SK-N-SH (cell line): ENCODE measurements at regions not wholly inside any gene's neighbourhood (a gene's known extent, or its start where the extent isn't known, plus 50 kb on each side); places are given as distances from the start of the nearest gene placed in this dataset.

Experiments used
- CTCF ChIA-PET: fragments of 300-600, 350-600 bp; formaldehyde crosslinking; extraction: SDS; loops from one replicate; lab custom pipeline; 2021; lab: Yijun Ruan, JAX
- POLR2A ChIA-PET: fragments of 350-600 bp; sonication (Branson Sonifier 250); formaldehyde crosslinking; extraction: SDS; loops from one replicate; lab custom pipeline; 2020; ENCODE audit warnings: antibody characterized with exemption, inconsistent platforms; lab: Yijun Ruan, JAX
- DNase-seq: peaks from one replicate; pipeline ENCODE4 v3.0.0; 2012
- H2AFZ ChIP-seq: fragments of 200-600 bp; sonication (generic); 2 replicates; pipeline ENCODE4 v1.8.1; 2016; ENCODE audit warnings: antibody characterized with exemption, mild to moderate bottlenecking, low read depth
- H3F3A ChIP-seq: fragments of 200-600 bp; sonication (generic); replicated peaks from 2 replicates; pipeline ENCODE3; 2016; ENCODE audit warnings: antibody characterized with exemption, mild to moderate bottlenecking; ENCODE audit not compliant: insufficient read depth
- H3K27ac ChIP-seq, 2 experiments: fragments of 200-500 bp in 1 of 2; fragments of 200-600 bp in 1 of 2; sonication (Bioruptor generic) in 1 of 2; sonication (generic), shearing (Covaris generic) in 1 of 2; 2 replicates each; pipeline versions ENCODE4 v1.5.1 to v1.6.1; 2014 to 2016; ENCODE audit warnings: low read depth in 2 of 2, inconsistent platforms in 1 of 2, low read length in 1 of 2, mild to moderate bottlenecking in 1 of 2, mixed read lengths in 1 of 2
- H3K27me3 ChIP-seq: fragments of 200-600 bp; sonication (generic), shearing (Covaris generic); 2 replicates; pipeline ENCODE4 v1.6.1; 2016; ENCODE audit warnings: mixed run types; ENCODE audit not compliant: insufficient read depth
- H3K36me3 ChIP-seq, 2 experiments: fragments of 200-500 bp in 1 of 2; fragments of 200-600 bp in 1 of 2; sonication (Bioruptor generic) in 1 of 2; sonication (generic) in 1 of 2; replicated peaks in 1 of 2; 2 replicates each; pipeline versions ENCODE3 to v1.5.1; 2014 to 2016; ENCODE audit warnings: low read length in 1 of 2, mild to moderate bottlenecking in 1 of 2; ENCODE audit not compliant: insufficient read depth in 2 of 2, control insufficient read depth in 1 of 2
- H3K4me1 ChIP-seq, 2 experiments: fragments of 200-500 bp in 1 of 2; fragments of 200-600 bp in 1 of 2; sonication (Bioruptor generic) in 1 of 2; sonication (generic), shearing (Covaris generic) in 1 of 2; 2 replicates each; pipeline versions ENCODE4 v1.5.1 to v1.6.1; 2014 to 2016; ENCODE audit warnings: low read depth in 1 of 2, low read length in 1 of 2, mixed run types in 1 of 2; ENCODE audit not compliant: insufficient read depth in 2 of 2, control insufficient read depth in 1 of 2
- H3K4me2 ChIP-seq: fragments of 200-600 bp; sonication (generic), shearing (Covaris generic); 2 replicates; pipeline ENCODE4 v1.6.1; 2017; ENCODE audit warnings: mixed run types
- H3K4me3 ChIP-seq, 2 experiments: fragments of 200-500 bp in 1 of 2; fragments of 200-600 bp in 1 of 2; sonication (Bioruptor generic) in 1 of 2; sonication (generic), shearing (Covaris generic) in 1 of 2; 2 replicates each; pipeline versions ENCODE4 v1.5.1 to v1.8.1; 2014 to 2016; ENCODE audit warnings: low read depth in 2 of 2, inconsistent platforms in 1 of 2, low read length in 1 of 2, mild to moderate bottlenecking in 1 of 2, mixed read lengths in 1 of 2, moderate library complexity in 1 of 2
- H3K79me2 ChIP-seq: fragments of 200-600 bp; sonication (generic); 2 replicates; pipeline ENCODE4 v1.8.1; 2017; ENCODE audit warnings: mild to moderate bottlenecking; ENCODE audit not compliant: insufficient read depth
- H3K9ac ChIP-seq: fragments of 200-600 bp; sonication (generic); 2 replicates; pipeline ENCODE4 v1.6.1; 2017; ENCODE audit warnings: mixed run types
- H3K9me2 ChIP-seq: fragments of 200-600 bp; sonication (generic); 2 replicates; pipeline ENCODE4 v1.6.1; 2017; ENCODE audit warnings: mixed run types
- H3K9me3 ChIP-seq: fragments of 200-600 bp; sonication (generic); 2 replicates; pipeline ENCODE4 v1.6.1; 2017; ENCODE audit warnings: mixed run types, mild to moderate bottlenecking, moderate library complexity
- H4K20me1 ChIP-seq: fragments of 200-600 bp; sonication (generic); 2 replicates; pipeline ENCODE4 v1.6.1; 2017; ENCODE audit warnings: mild to moderate bottlenecking, mixed run types; ENCODE audit not compliant: insufficient read depth
- GABPA ChIP-seq: IDR thresholded peaks from 2 replicates; pipeline ENCODE4 v1.4.0; 2012; ENCODE audit warnings: low read depth, mild to moderate bottlenecking
- JUND ChIP-seq: IDR thresholded peaks from 2 replicates; pipeline ENCODE4 v1.4.0; 2012
- NRF1 ChIP-seq: IDR thresholded peaks from 2 replicates; pipeline ENCODE4 v1.6.1; 2012; ENCODE audit warnings: low read depth, mild to moderate bottlenecking, low read length
- POLR2AphosphoS5 ChIP-seq: IDR thresholded peaks from 2 replicates; pipeline ENCODE4 v1.6.1; 2012; ENCODE audit warnings: low read depth, low read length
- RCOR1 ChIP-seq: fragments of 150-350 bp; IDR thresholded peaks from 2 replicates; pipeline ENCODE4 v1.6.1; 2017; ENCODE audit warnings: antibody characterized with exemption, low read length
- RFX5 ChIP-seq: IDR thresholded peaks from 2 replicates; pipeline ENCODE4 v1.6.1; 2012; ENCODE audit warnings: mild to moderate bottlenecking, improper control_type of control experiment, low read length
- SIN3A ChIP-seq: IDR thresholded peaks from 2 replicates; pipeline ENCODE4 v1.6.1; 2012; ENCODE audit warnings: low read depth, mild to moderate bottlenecking, low read length, moderate library complexity, borderline replicate concordance
- TAF1 ChIP-seq: IDR thresholded peaks from 2 replicates; pipeline ENCODE4 v1.6.1; 2012; ENCODE audit warnings: low read depth, mild to moderate bottlenecking, low read length, moderate library complexity, borderline replicate concordance
- TCF12 ChIP-seq: IDR thresholded peaks from 2 replicates; pipeline ENCODE4 v1.4.0; 2012
- TEAD4 ChIP-seq: IDR thresholded peaks from 2 replicates; pipeline ENCODE4 v1.4.0; 2012; ENCODE audit warnings: mild to moderate bottlenecking, borderline replicate concordance; ENCODE audit not compliant: insufficient read depth
- YY1 ChIP-seq: IDR thresholded peaks from 2 replicates; pipeline ENCODE4 v1.4.0; 2012; ENCODE audit warnings: low read depth, mild to moderate bottlenecking
- WGBS: methylation state at CpG from one replicate; pipeline ENCODE4 v1.1.6; 2017; ENCODE audit warnings: low lambda C conversion rate; 5-methylcytosine and 5-hydroxymethylcytosine counted together
- TF ChIP-seq, protein P1 (sequence below): IDR thresholded peaks from 2 replicates; pipeline ENCODE4 v1.4.0; 2012; ENCODE audit warnings: low read depth

DNA sequence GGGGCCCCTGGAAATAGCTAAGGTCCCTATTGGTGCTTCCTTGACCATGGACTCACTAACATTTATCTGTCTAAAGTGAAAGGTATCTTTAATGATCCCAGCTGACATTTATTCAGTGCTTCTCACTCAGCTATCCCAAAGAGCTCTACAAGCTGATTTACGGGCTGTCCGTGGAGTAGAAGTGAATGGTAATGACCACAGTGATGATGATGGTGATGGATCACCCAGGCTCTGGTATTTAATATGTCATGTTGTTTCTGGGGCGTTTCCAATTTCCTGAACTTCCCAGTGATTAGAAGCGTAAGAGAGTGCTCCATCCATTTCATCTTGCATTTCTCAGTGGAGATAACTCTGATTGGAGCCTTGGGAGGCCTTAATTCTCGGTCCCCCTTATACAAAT lies 304.3 kb downstream of the HRH4 start:
- no peaks in the 10 kb centered on the region for H3K36me3 ChIP-seq
- no peaks in the 10 kb centered on the region for H3K4me1 ChIP-seq
- ChIA-PET CTCF (no interaction called here), POLR2A (no interaction called here)
- no peak overlapping the region for H3K27ac ChIP-seq
- no peak overlapping the region for H3K4me3 ChIP-seq
- H4K20me1 ChIP-seq, result no peaks in the 10 kb centered on the region
- H3F3A ChIP-seq, result no peaks in the 10 kb centered on the region
- no peaks in the 10 kb centered on the region for H3K79me2 ChIP-seq
- H3K9ac ChIP-seq, result no peak overlapping the region
- no peak overlapping the region for H2AFZ ChIP-seq
- no peaks in the 10 kb centered on the region for H3K27me3 ChIP-seq
- no peak overlapping the region for H3K4me2 ChIP-seq
- H3K9me2 ChIP-seq, result peaks cover 3% of the 10 kb centered on the region; the same call in 1 of the 2 replicates
- WGBS, result 3% methylated on average over 3 of the region's 5 CpGs
- DNase-seq, result no peak
- TF ChIP-seq SIN3A (no peak), TEAD4 (no peak), GABPA (no peak), NRF1 (no peak), RCOR1 (no peak)
- peaks cover 6% of the 10 kb centered on the region; the same call in 1 of the 2 replicates for H3K9me3 ChIP-seq

DNA sequence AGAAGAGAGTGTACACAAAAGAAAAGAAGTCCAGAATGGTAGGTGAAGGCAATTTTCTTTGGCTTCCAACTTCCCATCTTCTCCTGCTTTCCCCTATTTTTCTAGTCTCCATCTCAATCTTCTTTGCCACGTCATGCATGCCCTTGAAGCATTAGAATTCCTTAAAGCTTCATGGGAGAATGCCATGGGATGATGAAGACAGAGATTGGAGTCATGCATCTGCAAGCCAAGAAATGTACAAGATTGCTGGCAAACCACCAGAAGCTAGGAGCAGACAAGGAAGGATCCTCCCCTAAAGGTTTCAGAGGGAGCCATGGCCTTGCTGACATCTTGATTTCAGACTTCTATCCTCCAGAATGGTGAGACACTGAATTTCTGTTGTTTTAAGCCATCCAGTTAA lies 305.9 kb downstream of the HRH4 start:
- H2AFZ ChIP-seq, result no peak overlapping the region
- no peak overlapping the region for H3K4me2 ChIP-seq
- no peaks in the 10 kb centered on the region for H4K20me1 ChIP-seq
- no peaks in the 10 kb centered on the region for H3K27me3 ChIP-seq
- no peak overlapping the region for H3K9ac ChIP-seq
- no peak overlapping the region for H3K27ac ChIP-seq
- H3K4me3 ChIP-seq, result no peak overlapping the region
- H3K79me2 ChIP-seq, result no peaks in the 10 kb centered on the region
- peaks cover 5% of the 10 kb centered on the region; the same call in 1 of the 2 replicates for H3K9me3 ChIP-seq
- CTCF ChIA-PET, result no interaction called here
- 3% methylated on average over 1 of the region's 1 CpG for WGBS
- H3K9me2 ChIP-seq, result peaks cover 1% of the 10 kb centered on the region; the same call in 1 of the 2 replicates
- POLR2A ChIA-PET, result no interaction called here
- DNase-seq, result no peak
- H3K36me3 ChIP-seq, result no peaks in the 10 kb centered on the region
- H3K4me1 ChIP-seq, result no peaks in the 10 kb centered on the region
- no peaks in the 10 kb centered on the region for H3F3A ChIP-seq
- TF ChIP-seq, protein P1, sequence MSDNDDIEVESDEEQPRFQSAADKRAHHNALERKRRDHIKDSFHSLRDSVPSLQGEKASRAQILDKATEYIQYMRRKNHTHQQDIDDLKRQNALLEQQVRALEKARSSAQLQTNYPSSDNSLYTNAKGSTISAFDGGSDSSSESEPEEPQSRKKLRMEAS, result no peak
- no peak for TF ChIP-seq YY1

DNA sequence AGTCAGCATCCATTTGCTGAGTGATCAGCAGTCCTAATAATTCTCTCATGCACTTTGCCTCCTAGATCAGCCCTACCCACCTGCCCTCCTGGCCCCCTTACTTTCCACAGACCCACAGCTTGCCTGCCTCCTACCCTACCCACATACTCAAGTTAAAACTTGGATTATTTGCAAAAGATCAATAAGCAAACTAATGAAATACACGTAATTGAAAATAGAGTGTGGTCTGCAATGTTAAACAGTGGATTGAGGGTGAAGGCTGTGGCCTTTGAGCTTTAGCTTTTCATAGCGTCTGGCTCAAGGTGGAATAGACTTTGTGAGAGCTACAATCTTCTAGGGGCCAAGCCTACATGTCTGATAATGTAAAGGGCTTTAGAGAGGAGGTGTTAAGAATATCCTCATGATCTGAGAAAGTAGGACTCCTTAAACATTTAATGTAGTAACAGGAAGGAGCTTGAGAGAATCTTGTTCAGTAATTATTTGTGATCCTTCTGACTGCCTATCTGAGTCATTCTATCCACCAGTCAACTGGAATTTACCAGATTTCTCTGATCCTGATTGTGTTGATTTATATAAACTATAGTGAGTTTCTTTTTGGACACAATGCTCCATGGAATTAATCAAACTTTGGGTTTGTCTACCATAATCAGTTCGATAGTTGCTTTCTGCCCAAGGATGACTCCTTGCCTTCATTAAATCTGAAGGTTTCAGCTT lies 310.0 kb downstream of the HRH4 start:
- Histone ChIP-seq H4K20me1 (no peaks in the 10 kb centered on the region), H3K27me3 (no peaks in the 10 kb centered on the region), H3K9me2 (no peaks in the 10 kb centered on the region), H2AFZ (no peak overlapping the region), H3K27ac (no peak overlapping the region), H3K9me3 (no peaks in the 10 kb centered on the region), H3K4me1 (no peaks in the 10 kb centered on the region), H3K4me2 (no peak overlapping the region), H3K9ac (no peak overlapping the region), H3K79me2 (no peaks in the 10 kb centered on the region), H3K4me3 (no peak overlapping the region), H3K36me3 (no peaks in the 10 kb centered on the region), H3F3A (no peaks in the 10 kb centered on the region)
- no peak for DNase-seq
- no peak for TF ChIP-seq TCF12
- no peak for TF ChIP-seq RCOR1
- TF ChIP-seq JUND, result no peak
- no peak for TF ChIP-seq RFX5
- no peak for TF ChIP-seq POLR2AphosphoS5
- TF ChIP-seq SIN3A, result no peak
- no peak for TF ChIP-seq TAF1
- 26% methylated on average over 3 of the region's 3 CpGs for WGBS
- POLR2A ChIA-PET, result no interaction called here
- CTCF ChIA-PET, result interaction anchor here (1.4 kb wide), 1 partner anchor 171 kb away, joined by 3 read pairs; no protein-coding TSS in a partner anchor
